ENCODE measurements at regions not wholly inside any gene's neighbourhood (a gene's known extent, or its start where the extent isn't known, plus 50 kb on each side); places are given as distances from the start of the nearest gene placed in this dataset.
A peak's percentile ranks its signal among the peaks of the same experiment; 100 is the strongest.

DNA sequence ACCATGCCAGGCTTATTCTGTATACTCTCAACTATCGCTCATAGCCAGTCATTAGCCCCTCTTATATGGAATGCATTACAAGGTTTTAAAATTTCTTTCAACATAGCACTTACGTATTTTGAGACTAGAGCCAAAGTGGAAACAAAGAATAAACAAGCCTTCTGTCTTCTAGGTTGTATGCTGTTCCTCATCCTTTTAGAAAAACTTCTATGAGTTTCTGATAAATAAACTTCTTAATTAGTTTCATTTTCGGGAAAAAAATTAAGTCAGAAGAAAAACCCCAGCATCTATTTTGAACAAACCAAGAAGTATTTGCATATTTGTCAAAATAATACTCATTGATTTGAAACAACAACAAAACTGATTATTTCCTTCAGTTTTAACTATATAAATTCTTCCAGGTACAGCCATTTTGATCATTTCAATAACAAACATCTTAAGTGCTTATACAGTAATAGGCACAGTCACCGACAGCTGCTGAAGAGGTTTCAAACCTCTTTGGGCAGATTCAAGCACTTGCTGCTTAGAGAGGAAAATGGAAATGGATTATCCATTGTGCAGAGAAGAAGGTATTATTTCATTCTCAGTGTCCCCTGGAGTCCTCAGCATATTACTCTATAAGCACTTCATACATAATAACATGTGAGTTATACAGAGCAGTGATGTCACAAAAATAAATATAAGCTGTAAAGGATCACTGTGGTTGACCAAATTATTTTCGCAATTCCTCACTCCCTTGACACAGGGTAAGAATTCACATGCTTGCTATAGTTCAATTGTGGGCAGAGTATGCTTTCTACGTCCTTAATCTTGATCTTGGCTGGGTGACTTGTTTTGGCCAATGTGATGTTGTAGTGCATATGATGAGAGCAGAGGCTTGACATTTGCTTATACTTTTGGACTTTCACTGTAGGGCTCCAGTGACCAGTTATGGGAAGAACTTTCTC lies 833.8 kb downstream of the TRIB2 start:
- no peak overlapping the region for H3K4me3 ChIP-seq (ENCODE audit: severe bottlenecking)
- no peak for DNase-seq (ENCODE audit: low spot score)
- no peaks in the 10 kb centered on the region for H3K4me1 ChIP-seq (ENCODE audit: insufficient read depth, poor library complexity, severe bottlenecking)
- TF ChIP-seq, protein P1, sequence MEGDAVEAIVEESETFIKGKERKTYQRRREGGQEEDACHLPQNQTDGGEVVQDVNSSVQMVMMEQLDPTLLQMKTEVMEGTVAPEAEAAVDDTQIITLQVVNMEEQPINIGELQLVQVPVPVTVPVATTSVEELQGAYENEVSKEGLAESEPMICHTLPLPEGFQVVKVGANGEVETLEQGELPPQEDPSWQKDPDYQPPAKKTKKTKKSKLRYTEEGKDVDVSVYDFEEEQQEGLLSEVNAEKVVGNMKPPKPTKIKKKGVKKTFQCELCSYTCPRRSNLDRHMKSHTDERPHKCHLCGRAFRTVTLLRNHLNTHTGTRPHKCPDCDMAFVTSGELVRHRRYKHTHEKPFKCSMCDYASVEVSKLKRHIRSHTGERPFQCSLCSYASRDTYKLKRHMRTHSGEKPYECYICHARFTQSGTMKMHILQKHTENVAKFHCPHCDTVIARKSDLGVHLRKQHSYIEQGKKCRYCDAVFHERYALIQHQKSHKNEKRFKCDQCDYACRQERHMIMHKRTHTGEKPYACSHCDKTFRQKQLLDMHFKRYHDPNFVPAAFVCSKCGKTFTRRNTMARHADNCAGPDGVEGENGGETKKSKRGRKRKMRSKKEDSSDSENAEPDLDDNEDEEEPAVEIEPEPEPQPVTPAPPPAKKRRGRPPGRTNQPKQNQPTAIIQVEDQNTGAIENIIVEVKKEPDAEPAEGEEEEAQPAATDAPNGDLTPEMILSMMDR (IDR thresholded peaks at IDR 0.05; ENCODE audit: poor library complexity, severe bottlenecking) = no peak
- no peak overlapping the region for H3K27ac ChIP-seq (ENCODE audit: poor library complexity, severe bottlenecking)
- no peaks in the 10 kb centered on the region for H3K36me3 ChIP-seq (ENCODE audit: low read depth)
- no peaks in the 10 kb centered on the region for H3K9me3 ChIP-seq (ENCODE audit: severe bottlenecking)
- H3K27me3 ChIP-seq (ENCODE audit: insufficient read depth, poor library complexity, severe bottlenecking) = no peaks in the 10 kb centered on the region
- no peak for ATAC-seq (ENCODE audit: low read depth)

DNA sequence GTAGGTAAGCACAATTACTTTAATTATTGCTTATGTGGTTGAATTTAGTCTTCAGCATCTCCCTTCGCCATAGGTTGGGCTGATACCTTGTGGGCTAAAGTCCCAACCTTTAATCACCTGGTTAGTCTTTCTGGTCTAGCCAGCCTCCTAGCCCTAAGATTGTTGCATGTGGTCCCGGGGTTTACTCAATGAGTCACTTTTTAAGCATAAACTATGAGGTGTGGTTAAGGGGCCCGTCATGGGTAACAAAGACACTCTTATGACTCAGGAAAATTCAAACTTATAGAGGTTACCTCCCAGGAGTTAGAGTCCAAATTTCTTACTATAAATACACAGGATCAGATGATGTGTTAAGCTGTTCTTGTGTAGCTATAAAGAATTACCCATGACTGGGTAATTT lies 841.6 kb downstream of the TRIB2 start:
- TF ChIP-seq, protein P1 (IDR thresholded peaks at IDR 0.05; ENCODE audit: poor library complexity, severe bottlenecking) = no peak
- Histone ChIP-seq H3K4me3 (ENCODE audit: severe bottlenecking) (no peak overlapping the region), H3K36me3 (ENCODE audit: low read depth) (no peaks in the 10 kb centered on the region), H3K27ac (ENCODE audit: poor library complexity, severe bottlenecking) (no peak overlapping the region), H3K27me3 (ENCODE audit: insufficient read depth, poor library complexity, severe bottlenecking) (no peaks in the 10 kb centered on the region), H3K4me1 (ENCODE audit: insufficient read depth, poor library complexity, severe bottlenecking) (peaks cover 10% of the 10 kb centered on the region), H3K9me3 (ENCODE audit: severe bottlenecking) (no peaks in the 10 kb centered on the region)
- DNase-seq (ENCODE audit: low spot score) (peak; percentile 70), ATAC-seq (ENCODE audit: low read depth) (peak; percentile 99)

DNA sequence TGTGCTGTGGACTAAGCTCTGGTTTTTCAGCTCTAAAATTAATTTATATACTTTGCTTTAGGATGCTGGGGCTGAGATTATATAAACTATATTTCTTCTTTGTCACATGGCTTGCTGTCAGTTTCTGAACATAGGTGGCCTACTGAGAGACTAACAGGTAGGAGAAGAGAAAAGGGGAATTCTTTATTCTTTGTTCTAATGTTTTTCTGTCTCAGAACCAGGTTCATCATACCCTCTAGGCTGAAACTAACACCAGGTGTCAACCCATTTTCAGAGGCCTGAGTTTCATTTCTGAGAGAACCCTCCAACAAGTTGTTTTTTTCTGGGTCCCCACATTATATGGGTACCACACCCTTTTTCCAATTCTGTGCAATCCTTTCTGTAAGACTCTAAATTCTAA lies 843.6 kb downstream of the TRIB2 start:
- Histone ChIP-seq H3K27me3 (ENCODE audit: insufficient read depth, poor library complexity, severe bottlenecking) (no peaks in the 10 kb centered on the region), H3K36me3 (ENCODE audit: low read depth) (no peaks in the 10 kb centered on the region), H3K9me3 (ENCODE audit: severe bottlenecking) (no peaks in the 10 kb centered on the region), H3K4me1 (ENCODE audit: insufficient read depth, poor library complexity, severe bottlenecking) (peaks cover 10% of the 10 kb centered on the region), H3K4me3 (ENCODE audit: severe bottlenecking) (no peak overlapping the region), H3K27ac (ENCODE audit: poor library complexity, severe bottlenecking) (no peak overlapping the region)
- DNase-seq (ENCODE audit: low spot score) = no peak
- no peak for ATAC-seq (ENCODE audit: low read depth)
- TF ChIP-seq, protein P1 (IDR thresholded peaks at IDR 0.05; ENCODE audit: poor library complexity, severe bottlenecking) = no peak

DNA sequence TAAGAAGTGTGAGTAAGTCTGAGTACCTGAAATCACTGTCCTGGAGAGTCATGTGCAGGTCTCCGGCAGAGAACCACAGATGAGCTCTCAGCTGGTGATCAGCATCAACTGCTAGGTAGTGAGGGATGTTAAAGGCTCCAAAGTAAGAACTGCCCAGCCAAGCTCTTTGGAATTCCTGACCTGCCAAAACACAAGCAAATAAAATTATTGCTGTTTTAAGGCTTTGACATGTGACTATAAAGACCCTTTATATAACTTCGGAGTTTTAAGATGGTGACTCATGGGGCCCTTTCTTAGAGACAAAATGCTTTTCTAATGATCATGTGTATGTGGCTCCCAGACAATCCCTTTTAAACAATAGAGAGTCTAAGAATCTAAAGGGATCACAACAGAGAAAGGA lies 855.7 kb downstream of the TRIB2 start:
- Histone ChIP-seq H3K27ac (ENCODE audit: poor library complexity, severe bottlenecking) (no peak overlapping the region), H3K4me3 (ENCODE audit: severe bottlenecking) (no peak overlapping the region), H3K4me1 (ENCODE audit: insufficient read depth, poor library complexity, severe bottlenecking) (no peaks in the 10 kb centered on the region), H3K36me3 (ENCODE audit: low read depth) (no peaks in the 10 kb centered on the region), H3K9me3 (ENCODE audit: severe bottlenecking) (peaks cover 1% of the 10 kb centered on the region), H3K27me3 (ENCODE audit: insufficient read depth, poor library complexity, severe bottlenecking) (no peaks in the 10 kb centered on the region)
- DNase-seq (ENCODE audit: low spot score) = no peak
- ATAC-seq (ENCODE audit: low read depth) = peak; percentile 27; the same call in 2 of the 3 replicates
- TF ChIP-seq, protein P1 (IDR thresholded peaks at IDR 0.05; ENCODE audit: poor library complexity, severe bottlenecking) = no peak

DNA sequence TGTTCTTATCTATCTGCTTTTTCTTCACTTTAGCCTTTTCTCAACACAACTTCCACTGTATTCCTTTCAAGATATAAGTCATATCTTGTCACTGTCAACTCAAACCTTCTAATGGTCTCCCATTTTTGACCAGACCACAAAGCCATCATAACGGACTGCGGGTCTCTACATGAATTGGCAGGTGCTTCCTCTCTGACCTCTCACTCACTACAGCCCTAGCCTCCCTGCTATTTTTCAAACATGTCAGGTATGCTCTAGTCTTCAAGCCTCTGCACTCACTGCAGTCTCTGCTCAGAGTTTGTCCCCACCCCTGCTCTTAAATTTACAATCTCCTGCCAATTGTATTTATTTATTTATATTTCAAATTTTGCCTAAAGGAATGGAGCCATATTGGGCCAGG lies 858.1 kb downstream of the TRIB2 start:
- no peaks in the 10 kb centered on the region for H3K27me3 ChIP-seq (ENCODE audit: insufficient read depth, poor library complexity, severe bottlenecking)
- DNase-seq (ENCODE audit: low spot score) = no peak

More for the DNA sequence above, 858.1 kb downstream of the TRIB2 start:
- Histone ChIP-seq H3K36me3 (ENCODE audit: low read depth) (no peaks in the 10 kb centered on the region), H3K27ac (ENCODE audit: poor library complexity, severe bottlenecking) (no peak overlapping the region), H3K4me1 (ENCODE audit: insufficient read depth, poor library complexity, severe bottlenecking) (no peaks in the 10 kb centered on the region), H3K9me3 (ENCODE audit: severe bottlenecking) (peaks cover 1% of the 10 kb centered on the region), H3K4me3 (ENCODE audit: severe bottlenecking) (no peak overlapping the region)
- no peak for ATAC-seq (ENCODE audit: low read depth)
- TF ChIP-seq, protein P1 (IDR thresholded peaks at IDR 0.05; ENCODE audit: poor library complexity, severe bottlenecking) = no peak

All from RWPE2 (cell line).